ENCODE measurements at regions not wholly inside any gene's neighbourhood (a gene's known extent, or its start where the extent isn't known, plus 50 kb on each side); places are given as distances from the start of the nearest gene placed in this dataset.

DNA sequence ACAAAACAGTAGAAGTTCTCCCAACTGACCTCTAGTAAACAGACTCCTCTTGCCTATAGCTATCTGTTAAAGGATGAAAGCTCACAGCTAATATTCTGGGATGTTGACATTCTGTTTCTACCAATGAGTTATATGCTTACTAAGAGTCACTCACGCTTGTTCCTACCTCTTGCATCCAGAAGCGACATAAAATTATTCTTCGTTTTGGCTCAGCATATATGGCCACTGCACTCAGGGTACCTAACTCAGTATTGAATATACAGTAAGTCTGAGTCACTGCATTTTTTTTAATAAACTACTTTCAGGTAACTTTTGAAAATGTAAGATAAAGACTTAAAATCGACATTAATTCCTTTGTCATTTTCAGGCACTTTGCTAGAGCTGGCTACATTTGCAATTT is 214.4 kb upstream of the STXBP5 start:
- no peak for DNase-seq

DNA sequence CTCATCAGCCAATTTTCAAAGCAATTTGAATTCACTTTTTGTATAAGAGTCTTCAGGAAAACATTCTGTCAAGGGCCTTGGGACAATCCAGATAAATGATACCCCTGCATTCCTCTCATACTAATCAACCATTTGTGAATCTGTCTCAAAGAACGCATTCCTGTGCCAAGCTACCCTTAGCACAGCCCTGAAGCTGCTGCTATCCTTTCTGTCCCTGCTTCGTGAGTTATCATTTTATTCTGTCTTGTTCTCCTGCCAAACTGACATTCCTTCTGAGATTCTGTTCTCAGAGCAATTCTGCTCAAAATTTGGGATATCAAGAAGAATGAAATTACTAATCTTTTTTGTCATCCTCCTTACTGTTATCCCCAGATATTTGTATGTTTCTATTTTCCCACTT is 213.9 kb upstream of the STXBP5 start:
- no peak for DNase-seq

DNA sequence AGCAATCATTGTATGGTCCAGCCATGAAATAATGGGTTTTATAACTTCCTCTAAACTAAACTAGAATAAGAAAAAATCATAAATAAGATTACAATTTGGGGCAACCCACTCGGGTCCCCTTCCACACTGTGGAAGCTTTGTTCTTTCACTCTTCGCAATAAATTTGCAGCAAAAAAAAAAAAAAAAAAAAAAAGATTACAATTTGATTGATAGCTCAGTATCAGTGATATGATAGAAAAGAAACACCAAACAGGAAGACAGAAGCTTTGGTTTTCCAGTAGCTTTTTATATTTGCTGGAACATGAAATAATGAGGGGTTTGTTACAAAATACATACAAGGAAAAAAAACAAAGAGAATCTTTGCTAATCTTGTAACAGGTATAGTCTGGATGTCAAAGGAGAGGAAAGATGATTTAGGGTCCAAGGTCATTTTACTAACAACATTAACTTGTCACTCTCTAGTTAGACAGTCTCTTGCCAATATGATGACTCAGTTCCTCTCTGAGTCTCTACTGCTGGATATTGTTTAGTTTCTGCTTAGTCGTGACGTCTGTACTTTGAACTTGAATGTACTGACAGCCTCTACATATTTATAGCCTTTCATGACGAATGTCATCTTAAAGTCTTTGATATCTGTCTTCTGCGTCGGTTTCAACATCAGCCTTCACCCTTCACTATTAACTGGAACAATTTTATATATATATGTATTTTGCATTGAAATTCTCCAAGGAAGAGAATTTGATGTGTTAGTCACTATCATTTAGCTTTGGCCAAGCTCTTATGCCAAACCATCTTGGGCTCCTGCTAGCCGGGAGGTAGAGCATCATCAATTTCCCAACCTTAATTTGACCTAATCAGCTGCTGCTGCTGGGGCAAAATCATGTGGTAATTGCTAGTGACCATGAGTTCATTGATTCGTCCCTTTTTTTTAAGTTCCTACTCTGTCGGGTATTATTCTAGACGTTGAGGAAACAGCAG is 213.1 kb upstream of the STXBP5 start:
- DNase-seq: no peak

DNA sequence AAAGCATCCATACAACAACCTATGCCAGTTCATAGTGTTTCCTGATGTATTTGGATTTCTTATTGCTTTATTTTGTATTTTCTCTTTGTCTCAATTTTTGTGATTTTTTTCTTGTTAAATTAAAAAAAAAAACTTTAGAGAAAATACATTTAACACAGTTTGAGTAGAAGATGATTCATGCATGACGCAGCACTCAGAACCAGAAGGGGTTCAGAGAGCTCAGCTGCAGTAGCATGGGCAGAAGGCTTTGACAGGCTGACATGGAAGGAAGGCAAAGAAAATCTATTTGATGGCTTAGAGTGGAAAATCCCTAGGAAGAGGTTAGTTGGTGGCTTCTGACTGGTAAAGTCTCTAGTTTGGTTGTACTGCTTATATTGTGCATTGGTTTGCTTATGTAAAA is 207.2 kb upstream of the STXBP5 start:
- no peak for DNase-seq

DNA sequence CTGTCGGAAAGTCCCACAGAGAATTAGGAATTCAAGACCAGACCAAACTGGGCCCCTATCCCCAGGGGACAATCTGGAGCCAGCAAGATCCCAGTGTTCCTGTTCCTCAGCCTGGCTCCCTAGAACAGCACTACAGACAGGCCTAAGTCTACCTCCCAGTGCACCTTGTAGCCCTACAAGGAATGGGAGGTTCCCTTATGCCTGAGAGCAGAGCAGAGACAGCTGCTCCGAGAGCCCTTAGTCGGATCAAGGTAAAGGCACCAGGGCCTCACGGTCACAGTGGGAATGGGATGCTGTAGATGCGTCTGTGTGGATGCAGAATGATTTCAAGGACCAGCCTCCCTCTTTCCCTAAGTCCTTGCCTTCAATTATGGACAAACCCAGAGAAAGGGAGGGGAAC is 204.5 kb upstream of the STXBP5 start:
- DNase-seq: no peak

DNA sequence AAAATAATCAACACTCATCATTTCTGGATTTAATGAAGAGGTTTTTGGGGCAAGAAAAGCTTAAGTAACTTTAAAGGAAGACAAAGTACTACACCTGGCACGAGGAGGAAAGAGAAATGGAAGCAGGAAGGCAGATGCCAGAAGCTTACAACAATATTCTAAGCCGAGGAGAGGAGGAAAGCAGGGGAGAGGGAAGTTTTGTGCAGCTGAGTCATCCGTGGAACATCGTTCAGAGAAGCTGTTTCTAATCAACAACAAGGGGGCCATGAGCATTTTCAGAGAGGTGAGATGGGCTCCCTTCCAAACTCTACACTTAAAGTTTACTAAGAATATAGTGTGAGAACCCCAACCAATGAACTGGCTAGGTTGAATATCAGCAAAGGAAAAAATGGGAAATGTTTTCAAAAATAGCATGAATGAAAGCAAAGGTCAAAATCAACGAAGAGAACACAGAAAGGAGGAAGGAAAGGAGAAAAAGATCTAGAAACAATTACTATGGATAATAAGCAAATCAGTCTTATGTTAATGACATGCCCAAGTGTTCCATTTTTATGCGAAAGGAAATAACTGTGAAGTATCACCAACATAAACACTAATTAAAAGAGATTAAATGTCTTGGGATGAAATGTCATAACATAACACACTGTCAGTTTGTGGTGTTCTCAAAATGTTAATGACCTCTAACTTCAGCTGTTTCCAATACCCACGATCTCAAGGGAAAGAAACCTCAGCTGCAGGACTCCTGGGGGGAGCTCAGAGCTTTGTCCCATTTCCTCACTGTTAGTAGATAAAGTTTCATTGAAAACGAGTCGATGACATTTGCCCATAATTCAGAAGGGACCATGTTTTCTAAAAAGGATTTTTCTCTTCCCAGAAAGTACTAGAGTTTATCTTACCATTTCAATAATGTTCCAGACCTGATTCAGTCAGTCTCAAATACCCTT is 203.4 kb upstream of the STXBP5 start:
- no peak for DNase-seq

DNA sequence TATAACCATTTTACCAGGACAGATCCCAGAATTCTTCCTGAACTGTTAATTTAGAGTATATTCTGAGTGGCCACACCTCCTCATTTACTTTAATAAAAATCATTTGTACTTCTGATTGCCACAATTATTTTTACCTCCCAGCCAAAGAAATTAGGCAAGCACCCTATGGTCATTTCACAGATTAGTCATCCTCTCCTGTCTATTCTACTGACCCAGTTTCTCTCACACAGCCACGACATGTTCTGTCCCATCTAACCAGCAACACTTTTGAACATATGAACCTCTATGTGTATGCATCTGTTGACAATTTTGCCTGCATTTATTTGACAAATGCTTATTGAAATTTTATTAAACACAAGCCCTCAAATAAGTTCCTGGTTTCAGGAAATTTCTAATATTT is 202.6 kb upstream of the STXBP5 start:
- no peak for DNase-seq

DNA sequence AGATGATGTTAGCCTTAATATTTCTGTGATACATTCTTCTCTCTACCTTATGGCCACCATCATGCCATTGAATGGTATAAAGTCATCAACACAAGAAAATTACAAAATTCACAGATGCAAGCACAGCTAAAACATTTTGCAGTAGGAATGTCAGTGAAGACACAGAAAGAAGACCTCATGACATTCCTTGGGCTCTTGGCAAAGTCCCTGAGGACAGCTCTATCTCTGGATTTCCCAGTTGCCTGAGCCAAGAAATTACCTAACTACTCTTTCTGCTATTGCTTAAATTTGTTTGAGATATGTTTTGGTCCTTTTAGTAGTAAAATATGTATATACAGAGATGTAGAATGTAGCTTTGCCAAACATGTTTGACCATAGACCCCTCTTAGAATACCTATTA is 201.0 kb upstream of the STXBP5 start:
- no peak for DNase-seq

DNA sequence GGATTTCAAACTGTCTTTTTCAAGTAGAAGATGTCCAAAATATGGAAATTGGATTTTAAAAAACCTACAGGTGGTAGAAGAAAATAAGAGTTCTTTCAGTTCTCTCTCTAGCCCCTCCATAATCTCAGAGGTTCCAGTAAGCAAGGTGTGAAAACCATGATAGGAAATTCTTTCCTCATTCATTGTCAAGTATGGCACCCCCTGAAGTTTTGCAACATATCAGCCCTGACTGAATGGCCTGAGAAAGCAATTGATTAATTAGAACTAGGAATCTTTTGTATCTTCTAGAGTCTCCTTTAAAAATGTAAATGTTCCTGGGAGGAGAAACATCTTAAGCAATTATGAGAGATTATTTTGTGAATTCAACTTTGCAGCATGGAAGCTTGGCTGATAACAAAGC is 198.7 kb upstream of the STXBP5 start:
- no peak for DNase-seq

DNA sequence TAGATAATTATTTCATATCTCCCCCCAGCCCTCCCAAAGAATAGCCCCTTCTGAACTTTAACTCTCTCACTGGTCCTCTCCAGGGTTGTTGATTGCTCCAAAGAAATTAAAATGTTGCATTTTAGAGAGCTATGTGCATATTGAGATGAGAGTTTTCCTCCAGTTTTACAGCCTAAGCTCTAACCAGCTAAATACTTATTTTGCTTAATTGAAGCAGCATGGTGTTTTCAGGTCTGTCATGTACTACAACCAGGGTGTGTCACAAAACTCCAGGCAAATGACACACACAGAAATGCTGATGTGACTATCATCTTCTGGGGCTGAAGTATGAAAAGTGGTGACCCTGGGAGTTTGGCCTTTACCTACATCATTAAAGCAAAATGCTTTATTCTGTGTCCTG is 196.8 kb upstream of the STXBP5 start:
- DNase-seq: no peak

DNA sequence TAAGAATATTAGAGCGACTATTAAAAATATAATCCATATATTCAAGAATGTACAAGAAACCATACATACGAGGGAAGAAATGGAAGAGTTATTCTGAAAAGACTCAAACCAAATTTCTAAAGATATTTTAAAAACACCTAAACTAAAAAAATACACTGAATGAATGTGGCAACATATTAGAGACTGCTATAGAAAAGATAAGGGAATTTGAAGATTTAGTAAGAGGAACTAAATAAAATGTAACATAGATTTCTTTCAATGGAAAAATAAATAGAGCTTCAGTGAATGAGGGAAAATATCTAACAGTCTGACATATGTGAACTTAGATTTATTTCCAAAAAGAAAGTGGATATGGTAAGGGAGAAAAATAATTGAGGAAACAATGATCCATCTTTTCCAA is 194.9 kb upstream of the STXBP5 start:
- no peak for DNase-seq

DNA sequence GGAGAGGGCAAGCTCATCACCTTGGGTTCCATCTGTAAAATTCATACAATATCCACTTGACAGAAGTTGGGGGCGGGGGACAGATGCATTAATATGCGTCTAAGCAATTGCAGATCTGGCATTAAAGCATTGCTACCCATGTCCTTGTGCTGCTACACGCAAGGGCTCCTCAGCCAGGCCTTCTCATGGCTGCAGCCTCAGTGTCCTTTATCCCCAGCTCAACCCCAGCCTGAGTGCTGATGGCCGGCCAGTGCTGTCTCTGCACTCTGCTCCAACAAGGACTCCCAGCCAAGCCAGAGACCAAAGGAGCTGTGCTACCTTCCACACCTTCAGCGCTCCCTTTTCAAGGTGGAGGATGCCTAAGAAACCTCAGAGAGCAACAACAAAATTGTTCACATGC is 188.5 kb upstream of the STXBP5 start:
- DNase-seq: no peak

DNA sequence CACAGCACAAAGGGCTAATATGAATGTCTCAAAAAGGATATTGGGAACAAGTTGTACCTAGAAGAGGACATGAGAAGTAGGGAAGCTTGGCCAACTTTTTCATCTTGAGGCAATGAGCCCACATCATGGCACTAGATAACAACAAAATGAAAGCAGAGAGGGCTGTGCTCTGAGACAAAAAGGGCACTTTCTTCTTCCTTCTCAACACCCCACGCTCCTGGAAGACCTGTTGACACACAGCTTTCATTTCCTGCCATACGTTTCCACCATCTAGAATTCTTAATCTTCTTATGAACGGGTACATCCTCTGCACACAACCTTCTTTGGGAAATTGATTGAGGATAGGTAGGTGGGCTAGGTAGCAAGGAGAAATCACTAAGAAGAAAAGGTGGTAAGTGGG is 187.8 kb upstream of the STXBP5 start:
- DNase-seq: no peak

DNA sequence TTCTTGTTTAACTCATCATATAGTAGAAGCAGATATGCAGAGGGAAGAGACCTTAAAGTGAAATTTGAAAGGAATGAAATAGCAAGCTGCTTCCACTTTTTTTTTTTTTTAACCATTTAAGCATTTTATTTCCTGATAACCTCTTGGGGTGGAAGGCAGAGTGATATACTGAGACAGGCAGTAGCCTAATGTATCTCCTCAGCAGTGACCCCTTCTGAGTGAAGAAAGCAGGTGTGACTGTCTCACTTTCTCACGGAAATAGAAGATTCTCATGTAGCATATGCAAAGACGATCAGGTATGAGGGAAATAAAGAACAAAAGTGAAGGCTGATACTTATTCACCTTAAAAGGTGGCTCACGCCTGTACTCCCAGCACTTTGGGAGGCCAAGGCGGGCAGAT is 187.1 kb upstream of the STXBP5 start:
- DNase-seq: no peak

DNA sequence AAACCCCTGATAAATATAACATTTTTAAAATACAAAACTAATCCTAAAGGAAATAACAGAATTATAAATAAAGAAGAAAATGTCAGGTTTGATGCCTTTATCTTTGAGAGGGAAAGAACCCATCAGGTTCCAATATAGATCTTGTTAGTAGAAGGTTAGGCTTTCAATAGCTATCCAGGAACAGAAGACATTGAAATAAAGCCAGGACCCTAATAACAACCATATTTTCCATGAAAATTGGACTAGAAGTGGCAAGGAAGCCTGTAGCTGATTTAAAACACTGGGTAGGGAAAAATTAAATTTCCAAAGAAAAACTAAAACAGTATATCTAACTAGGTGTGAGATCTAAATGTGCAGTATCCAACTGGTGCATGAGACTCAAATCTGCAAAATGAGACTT is 185.2 kb upstream of the STXBP5 start:
- DNase-seq: no peak

DNA sequence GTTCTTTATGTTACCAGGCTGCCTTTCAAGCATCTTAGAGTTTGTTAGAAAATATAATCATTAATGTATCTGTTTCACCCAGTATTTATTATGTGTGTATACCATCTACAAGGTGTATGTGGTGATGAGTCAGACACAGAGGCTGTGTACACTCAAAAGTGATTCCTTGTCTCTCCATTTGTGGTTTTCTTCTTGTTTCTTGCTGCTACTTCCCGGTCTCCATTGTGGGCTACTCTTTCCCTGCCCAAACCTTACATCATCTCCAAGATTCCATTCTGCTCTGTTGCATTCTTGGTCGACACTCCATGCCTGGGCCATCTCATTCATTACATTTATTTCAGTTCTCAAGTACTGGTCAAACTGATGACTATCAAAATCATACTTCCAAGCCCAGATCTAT is 182.2 kb upstream of the STXBP5 start:
- DNase-seq: no peak

DNA sequence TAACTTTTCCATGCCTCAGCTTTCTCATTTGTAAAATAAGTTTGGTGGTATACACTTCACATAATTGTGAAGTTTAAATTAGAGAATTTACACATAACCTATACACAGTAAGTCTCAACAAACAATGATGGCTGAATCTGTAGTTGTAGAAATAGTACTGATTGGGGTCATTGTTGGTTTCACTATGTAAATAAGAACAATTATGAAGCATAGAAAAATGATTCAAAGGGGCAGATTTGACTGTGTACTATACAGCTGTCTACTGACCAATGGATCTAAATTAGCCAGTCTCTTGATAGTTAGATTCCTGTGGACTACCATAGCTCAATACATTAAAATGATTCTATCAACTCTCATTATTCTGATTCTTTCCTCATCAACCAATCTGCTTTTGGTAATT is 181.1 kb upstream of the STXBP5 start:
- no peak for DNase-seq

DNA sequence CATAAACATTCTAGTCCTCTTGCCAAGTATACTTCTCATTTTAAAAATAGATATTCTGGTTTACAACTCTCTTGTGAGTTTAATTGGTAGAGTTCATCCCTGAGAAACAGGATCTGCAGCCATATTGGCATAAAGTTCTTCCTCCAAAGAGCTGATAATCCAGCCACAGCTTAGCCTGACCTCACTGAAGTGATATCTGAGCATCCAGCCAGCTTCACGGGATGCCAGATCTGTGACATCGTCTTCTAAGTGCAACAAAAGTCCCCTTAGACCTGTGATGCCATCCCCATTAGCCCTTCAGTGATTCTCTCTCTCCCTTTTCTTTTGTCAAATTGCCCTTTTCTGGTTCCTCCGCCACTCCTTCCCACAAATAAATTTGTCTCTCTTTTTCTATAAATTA is 180.6 kb upstream of the STXBP5 start:
- no peak for DNase-seq

DNA sequence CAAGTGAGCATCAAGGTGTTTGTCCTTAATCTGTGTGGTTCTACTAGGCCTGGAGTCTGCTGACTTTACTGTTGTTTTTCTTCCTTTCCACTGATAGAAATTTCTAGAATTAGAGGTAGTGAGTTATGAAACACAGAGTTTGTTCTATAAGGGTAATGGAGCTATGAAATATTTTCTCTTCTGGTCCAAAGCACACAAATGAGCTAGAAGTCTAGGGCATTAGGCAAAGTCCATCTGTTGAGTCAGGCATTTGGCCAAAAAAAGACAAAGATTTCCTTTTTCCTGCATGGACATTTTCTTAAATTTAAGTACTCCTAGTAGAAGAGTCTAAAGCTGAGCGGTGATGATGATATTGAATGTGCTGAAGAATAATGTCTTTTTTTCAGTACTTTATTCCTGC is 174.3 kb upstream of the STXBP5 start:
- DNase-seq: no peak

DNA sequence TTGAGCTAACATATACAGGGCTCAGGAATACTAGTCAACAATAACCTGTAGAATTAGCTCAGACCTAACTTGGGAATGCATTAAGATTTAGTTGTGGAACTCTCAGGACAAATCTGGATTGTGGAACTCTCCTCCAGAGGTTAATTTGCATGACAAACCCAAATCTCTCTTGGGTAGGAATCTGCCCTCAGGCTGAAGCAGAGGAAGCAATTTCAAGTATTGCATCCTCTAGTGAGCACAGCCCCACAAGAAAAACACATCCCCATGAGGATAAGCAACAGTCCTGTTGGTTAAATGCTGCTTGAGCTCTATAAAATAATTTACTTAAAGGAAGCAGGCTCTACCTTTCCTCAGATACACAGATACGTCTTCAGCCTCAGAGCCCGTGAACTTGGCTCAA is 170.9 kb upstream of the STXBP5 start:
- DNase-seq: no peak

DNA sequence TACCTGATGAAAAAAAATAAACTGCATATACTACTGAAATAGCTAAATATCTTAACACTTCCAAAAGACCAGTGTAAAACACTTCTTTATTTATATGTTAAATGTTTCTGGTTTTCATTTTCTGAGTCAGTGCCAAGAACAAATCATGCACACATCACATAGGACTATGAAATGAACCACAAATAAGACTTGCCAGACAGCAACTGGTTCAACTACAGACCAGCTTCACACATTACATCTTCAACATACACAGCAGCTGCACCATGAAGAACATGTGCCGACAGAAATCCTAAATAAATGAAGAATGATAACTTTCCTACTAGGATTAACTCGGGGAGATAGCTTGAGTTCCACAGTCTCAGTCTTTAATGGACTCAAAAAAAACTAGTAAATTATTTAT is 168.3 kb upstream of the STXBP5 start:
- no peak for DNase-seq

DNA sequence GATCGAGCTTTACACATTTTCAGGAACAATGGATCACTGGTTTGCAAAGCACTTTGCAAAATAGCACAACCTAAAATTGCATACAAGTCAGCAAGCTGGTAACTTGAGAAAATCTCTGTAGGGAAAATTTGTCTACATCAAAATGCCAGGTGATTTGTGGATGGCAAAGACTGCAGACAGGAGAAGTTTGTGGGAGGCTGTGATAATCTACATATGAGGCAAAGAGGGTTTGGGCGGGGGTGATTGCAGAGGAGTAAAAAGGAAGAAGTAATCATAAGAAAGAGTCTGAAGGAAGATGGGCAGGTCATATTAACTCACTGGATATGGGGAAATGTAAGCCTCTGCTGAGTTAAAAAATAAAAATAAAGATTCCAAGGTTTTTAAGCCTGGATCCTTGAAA is 166.3 kb upstream of the STXBP5 start:
- DNase-seq: no peak

DNA sequence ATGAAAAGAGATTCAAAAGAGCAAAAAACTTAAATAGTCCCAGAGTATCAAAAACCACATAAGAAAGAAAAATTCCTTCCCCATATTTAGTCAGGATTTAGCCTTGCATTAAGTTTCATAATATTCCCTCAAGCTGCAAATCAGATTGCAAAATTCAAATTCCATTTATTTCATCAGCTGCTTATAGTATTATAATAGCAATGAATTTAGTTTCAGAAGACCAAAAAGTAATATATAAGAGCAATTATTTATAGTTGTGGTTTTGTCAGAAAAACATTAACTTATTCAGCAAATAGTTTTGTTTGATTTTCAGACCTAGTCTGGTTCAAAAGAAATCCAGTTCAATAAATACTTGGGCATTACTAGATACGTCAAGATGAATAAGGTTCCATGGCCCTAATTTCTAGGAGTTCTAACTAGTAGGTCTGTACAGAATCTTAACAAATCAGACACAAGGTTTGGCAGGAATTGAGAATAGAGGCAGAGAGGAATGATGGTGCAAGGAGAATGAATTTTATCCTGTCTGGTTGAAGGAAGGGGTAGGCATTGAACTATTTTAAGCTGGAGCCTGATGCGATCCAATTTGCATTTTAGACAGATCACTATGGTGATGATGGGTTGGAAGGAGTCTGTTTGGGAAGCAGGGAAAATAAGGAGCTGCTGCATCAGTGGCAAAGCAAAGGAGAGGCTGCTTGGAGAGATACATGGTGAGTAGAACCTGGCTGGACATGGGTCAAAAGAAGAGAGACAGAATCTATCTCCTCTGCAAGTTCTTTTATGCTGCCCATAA is 163.9 kb upstream of the STXBP5 start:
- DNase-seq: no peak

All from CD4-positive, alpha-beta T cell treated with Interleukin-15 for 1 hour (primary cell).